Fibroblast of skin of left quadriceps (primary cell): ENCODE measurements at regions not wholly inside any gene's neighbourhood (a gene's known extent, or its start where the extent isn't known, plus 50 kb on each side); places are given as distances from the start of the nearest gene placed in this dataset.
"Not testable (repeated sequence)": the region's sequence is repeated elsewhere in the genome, so short reads cannot be mapped to it uniquely, and the experiment has no call there.

Source experiments
- DNase-seq, 2 experiments: peaks; one replicate each; pipeline ENCODE4 v3.0.0-alpha.2; 2013; ENCODE audit warnings: low read depth in 2 of 2

DNA sequence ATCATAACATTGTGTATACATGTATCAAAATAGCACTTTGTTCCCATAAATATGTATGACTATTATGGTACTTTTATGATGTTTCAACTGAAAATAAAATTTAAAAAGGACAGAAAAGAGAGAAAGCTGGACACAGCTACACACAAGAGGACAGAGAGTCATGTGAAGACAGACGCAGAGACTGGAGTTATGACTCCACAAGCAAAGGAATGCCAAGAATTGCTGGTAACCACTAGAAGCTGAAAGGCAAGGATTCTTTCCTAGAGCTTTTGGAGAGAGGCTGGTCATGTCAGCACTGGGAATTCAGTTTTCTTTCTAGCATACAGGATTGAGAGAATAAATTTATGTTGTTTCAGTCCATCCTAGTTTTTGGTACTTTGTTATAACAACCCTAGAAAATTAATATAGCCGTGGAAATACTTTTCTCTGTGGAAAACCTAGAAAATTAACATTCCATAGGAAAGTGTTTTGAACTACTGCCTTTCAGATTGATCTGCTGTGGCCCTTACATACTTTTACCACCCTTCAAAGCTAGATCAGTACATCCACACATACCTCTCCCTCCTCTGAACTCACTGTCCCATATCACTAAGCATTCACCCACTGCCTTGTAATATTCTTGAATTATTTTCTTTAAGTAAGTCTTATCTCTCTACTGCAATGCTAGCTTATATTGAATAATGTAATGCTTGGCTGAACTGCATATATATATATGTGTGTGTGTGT, 575.3 kb downstream of the IPMK start:
- peak; percentile 77 to 79 for DNase-seq

GRCh38 chr10:57689596-57690297, 577.9 kb downstream of the IPMK start:
- no peak for DNase-seq

GRCh38 chr10:57679916-57680315, 587.8 kb downstream of the IPMK start:
- no peak for DNase-seq

DNA sequence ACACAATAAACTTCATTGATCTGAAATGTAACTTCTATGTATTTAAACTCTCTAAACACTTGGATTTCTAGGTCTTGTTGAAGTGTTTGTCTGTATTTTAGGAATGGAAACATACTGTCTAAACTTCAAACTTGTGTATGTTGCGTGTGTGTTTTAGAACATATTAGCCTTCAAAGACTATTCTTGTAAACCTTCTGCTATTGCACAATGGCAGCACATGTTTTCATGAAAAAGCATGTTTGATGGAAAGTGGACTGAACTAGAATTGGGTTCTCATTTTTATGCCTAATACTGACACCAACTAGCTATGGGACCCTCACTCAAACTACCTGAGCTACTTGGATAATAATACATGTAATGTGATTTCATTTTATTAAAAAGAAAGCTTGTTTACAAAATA, 592.6 kb downstream of the IPMK start:
- DNase-seq: no peak

GRCh38 chr10:57673446-57673960, 594.2 kb downstream of the IPMK start:
- no peak for DNase-seq

DNA sequence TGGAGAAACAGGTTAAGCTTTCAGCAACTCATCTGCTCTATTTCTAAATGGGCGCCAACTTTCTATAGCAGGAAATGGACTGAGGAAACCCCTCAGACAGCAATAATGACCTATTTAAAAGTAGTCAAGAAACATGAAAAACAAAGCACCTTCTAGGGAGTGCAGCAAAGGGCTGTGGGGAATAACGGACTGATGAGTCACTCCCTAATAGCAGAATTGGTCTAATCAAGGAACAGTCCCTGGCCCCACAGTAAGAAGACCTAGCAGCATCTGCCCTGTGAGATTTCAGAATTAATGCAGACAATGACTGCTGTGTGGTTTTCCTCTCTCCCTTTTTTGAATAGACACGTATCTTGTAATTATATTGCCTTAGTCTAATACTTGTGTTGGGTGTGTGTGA, 602.9 kb downstream of the IPMK start:
- DNase-seq: no peak

GRCh38 chr10:57663401-57663800, 604.3 kb downstream of the IPMK start:
- no peak for DNase-seq

DNA sequence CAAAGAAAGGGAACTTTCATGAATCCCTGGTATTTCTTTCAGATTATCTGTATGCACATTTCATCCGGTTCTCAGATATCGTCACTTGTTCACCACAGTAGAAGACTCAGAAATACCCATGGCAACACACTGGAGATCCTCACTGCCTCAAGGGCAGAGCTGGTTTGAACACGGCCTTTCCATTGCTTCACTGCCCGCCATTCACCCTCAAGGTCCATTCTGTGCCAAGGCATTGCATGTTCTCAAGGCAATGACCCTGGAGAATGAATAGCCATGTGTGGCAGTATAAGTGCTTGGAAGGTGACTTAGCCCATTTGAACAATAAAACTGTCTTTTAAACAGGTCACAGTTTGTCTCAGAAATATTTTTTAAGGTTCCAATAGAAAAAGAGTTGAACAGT, 606.5 kb downstream of the IPMK start:
- no peak for DNase-seq

GRCh38 chr10:57657164-57657765, 610.4 kb downstream of the IPMK start:
- DNase-seq: peak; percentile 13 to 16

GRCh38 chr10:57654856-57655255, 612.8 kb downstream of the IPMK start:
- no peak for DNase-seq

- not testable (repeated sequence) for DNase-seq
These were observed 622.6 kb downstream of the IPMK start for GRCh38 chr10:57645108-57645507.

- DNase-seq: no peak
These were observed 629.3 kb downstream of the IPMK start for GRCh38 chr10:57638411-57638810.

DNA sequence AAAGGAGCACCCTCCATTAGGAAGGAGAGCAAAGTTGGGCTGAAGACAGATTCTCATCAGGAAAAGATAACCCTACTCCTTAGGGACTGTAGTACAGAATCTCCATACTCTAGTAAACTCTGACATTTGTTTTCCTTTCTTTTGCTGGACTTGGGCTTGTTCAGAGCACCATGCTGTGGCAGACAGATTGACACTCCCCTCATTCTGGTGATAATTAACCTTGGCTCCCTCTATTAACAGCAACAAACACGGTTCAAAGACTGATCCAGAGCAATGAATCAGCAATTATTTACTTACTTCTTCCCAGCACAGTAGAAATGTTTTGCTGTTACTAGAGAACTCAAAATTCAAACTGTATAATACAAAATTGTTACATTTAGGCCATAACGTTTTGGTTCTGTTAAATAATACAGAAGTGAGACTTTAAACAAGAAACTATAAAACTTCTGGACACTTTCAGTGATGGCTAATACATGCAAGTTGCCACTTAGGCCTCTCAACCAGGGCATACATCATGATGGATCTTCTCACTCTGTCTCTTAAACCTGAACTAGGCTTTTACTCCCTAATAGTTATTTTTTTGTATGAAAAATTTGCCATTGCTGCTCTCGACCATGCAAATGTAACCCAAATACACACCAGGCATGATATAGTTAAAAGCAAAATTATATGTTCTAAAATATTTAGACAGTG, 639.0 kb downstream of the IPMK start:
- DNase-seq: no peak

DNA sequence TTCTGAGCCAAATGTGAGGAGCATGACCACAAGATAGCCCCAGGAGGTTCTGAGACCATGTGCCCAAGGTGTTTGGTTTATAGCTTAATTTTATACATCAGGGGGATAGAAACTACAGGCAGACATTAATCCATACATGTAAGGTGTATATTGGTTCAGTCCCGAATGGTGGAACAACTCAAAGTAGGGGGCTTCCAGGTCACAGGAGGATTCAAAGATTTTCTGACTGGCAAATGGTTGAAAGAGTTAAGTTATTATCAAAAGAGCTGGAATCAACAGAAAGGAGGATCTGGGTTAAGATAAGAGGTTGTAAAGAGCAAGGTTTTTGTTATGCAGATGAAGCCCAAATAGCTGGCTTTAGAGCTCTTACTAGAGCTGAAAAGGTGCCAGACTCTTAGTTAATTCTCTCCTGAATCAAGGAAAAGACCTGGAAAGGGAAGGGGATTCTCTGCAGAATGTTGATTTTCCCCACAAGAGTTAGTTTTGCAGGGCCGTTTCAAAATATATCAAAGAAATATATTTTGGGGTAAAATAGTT, 640.0 kb downstream of the IPMK start:
- DNase-seq: no peak

DNA sequence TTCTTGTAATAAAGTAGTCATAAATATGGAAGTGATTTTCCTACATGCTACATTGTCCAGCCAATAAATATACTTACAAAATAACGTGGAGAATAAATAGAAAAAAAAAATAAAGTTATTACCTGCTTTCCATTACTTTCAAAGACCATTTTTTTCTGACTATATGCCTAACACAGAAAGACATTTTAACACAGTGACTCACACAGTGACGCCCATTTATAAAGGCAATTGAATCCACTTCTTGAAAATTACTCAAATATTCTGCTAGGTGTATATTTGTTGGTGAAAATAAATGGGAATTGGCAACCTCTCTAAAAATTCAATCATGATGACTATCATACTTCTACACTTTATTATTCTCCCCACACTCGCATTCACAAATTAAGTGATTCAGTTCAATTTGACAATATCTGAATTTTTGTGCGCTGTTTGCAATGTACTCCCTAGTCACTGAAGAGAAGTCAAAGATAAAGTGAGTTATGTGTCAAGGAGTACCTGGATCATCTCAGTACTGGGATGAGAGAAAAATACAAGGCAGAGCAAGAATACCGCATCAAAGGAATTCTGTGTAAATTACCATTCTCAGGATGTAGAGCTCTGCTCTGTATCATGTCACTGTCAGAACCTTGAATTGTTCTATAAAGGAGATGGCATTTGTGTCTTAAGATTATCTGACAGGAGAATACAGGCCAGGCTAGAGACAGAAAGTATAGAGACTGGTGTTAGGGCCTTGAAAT, 642.7 kb downstream of the IPMK start:
- no peak for DNase-seq

DNA sequence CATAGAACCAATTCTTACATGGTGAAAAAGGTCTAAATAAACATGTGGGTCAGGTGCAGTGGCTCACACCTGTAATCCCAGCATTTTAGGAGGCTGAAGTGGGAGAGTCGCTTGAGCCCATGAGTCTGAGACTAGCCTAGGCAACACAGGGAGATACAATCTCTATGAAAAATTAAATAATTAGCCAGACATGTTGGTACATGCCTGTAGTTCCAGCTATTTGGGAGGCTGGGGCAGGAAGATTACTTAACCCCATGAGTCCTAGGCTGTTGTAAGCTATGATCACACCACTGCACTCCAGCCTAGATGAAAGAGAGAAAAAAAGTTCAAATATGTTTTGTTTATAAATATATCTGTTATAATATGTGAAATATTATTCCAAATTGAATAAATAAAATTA, 643.6 kb downstream of the IPMK start:
- DNase-seq: no peak

GRCh38 chr10:57621466-57621865, 646.2 kb downstream of the IPMK start:
- no peak for DNase-seq

- DNase-seq: no peak
These were observed 661.7 kb downstream of the IPMK start for GRCh38 chr10:57605948-57606485.

DNA sequence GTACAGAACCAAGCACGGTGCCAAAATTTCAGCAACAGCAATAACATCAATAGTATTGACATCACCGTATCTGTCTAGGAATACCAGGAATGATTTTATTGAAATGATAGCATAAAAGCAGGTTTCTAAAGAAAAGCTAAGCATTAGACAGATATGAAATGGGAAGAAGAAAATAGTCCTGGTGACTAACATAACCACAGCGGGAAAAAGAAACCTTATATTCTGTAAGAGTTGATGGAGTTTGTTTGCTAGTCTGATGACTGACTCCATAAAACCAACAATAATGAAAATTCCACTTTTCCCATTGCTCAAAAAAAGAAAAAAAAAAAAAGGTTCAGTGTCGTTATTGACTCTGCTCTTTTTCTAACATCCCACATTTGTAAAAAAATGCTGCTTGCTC, 668.3 kb downstream of the IPMK start:
- no peak for DNase-seq

DNA sequence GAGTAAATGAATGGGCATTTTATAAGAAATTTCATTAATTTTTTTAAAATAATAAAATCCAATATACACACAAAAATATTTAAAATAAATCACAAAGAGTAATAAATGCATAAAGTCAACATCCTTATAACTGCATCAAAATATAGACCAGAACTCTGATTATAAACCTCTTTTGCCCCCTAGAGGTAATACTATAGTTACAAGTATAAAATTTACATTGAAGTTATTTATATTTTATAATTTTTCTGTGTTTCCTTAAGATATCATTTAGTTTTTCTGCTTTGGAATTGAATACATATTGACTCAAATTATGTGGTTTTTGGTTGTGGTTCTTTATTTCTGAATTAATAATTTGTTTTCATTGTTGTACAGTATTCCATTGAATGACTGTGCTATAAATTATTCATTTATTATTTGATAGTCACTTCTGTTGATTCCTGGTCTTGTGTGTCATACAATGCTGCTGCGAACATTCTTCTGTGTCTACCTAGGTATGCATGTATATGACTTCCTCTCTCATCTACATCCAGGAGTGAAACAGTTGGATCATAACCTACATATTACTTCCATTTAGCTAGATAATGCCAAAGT, 673.6 kb downstream of the IPMK start:
- DNase-seq: no peak

DNA sequence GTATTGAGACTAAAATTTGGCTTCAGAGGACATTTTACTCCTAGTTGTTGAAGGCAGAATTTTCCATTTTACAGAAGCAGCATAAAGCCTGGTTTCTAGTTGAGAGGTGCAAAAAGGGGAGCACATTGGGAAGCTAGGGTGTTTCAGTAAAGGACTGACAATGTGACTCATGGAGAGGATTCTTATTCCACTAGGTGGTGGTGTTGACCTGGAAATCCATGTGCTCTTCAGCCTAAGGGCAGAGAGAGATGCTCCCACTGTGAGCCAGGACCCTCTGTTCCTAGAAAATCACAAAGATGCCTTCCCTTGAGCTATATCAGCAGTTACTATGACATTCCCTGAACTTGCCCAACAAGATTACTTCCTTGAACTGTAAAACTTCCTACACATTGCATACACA, 687.8 kb downstream of the IPMK start:
- no peak for DNase-seq
